Uterus (tissue), 2 donors: ENCODE measurements at regions not wholly inside any gene's neighbourhood (a gene's known extent, or its start where the extent isn't known, plus 50 kb on each side); places are given as distances from the start of the nearest gene placed in this dataset.

Experiments used
- POLR2A ChIP-seq, 2 donors: fragments of 450-650 bp; IDR thresholded peaks; one replicate each; pipeline ENCODE4 v1.6.1; 2016; ENCODE audit warnings: antibody characterized with exemption in 2 of 2, mild to moderate bottlenecking in 1 of 2, moderate library complexity in 1 of 2
- TF ChIP-seq, protein P1 (sequence below), 4 experiments: fragments of 200-600 bp in 2 of 4; fragments of 450-650 bp in 2 of 4; sonication (generic) in 2 of 4; IDR thresholded peaks; one replicate each; pipeline ENCODE4 v1.5.1; 2016 to 2019; ENCODE audit warnings: antibody characterized with exemption in 4 of 4, mild to moderate bottlenecking in 2 of 4, moderate library complexity in 1 of 4

DNA sequence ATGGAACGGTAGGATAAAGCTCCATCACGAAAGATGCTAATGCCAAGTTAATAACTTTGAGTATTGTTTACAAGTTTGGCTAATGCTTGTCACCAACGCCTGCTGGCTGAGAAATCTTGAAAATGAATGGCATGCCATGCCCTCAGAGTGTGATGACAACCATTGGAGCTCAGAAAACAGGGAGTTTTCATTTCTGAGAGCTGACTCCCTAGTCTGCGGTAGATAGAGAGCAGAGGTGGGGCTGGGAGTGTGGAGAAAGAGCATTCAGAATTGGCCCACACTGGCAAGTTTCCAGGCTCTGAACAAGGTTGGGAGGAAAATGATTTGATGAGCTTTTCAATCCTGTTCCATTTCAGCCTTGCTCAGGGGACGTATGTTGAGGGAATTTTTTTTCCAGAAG is 183.9 kb downstream of the CPEB2 start:
- TF ChIP-seq, protein P1, sequence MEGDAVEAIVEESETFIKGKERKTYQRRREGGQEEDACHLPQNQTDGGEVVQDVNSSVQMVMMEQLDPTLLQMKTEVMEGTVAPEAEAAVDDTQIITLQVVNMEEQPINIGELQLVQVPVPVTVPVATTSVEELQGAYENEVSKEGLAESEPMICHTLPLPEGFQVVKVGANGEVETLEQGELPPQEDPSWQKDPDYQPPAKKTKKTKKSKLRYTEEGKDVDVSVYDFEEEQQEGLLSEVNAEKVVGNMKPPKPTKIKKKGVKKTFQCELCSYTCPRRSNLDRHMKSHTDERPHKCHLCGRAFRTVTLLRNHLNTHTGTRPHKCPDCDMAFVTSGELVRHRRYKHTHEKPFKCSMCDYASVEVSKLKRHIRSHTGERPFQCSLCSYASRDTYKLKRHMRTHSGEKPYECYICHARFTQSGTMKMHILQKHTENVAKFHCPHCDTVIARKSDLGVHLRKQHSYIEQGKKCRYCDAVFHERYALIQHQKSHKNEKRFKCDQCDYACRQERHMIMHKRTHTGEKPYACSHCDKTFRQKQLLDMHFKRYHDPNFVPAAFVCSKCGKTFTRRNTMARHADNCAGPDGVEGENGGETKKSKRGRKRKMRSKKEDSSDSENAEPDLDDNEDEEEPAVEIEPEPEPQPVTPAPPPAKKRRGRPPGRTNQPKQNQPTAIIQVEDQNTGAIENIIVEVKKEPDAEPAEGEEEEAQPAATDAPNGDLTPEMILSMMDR (IDR thresholded peaks at IDR 0.05): no peak
- no peak for TF ChIP-seq POLR2A (IDR thresholded peaks at IDR 0.05)
